Astrocyte (in vitro differentiated cells and primary cell): ENCODE measurements at regions not wholly inside any gene's neighbourhood (a gene's known extent, or its start where the extent isn't known, plus 50 kb on each side); places are given as distances from the start of the nearest gene placed in this dataset.
"Not testable (repeated sequence)": the region's sequence is repeated elsewhere in the genome, so short reads cannot be mapped to it uniquely, and the experiment has no call there.

Experiments used
- CTCF ChIP-seq: IDR thresholded peaks from 2 replicates; pipeline ENCODE4 v1.5.1; 2011; ENCODE audit warnings: low read depth, mild to moderate bottlenecking, inconsistent platforms, low read length, moderate library complexity; ENCODE audit not compliant: insufficient read depth
- EZH2 ChIP-seq: IDR thresholded peaks from 2 replicates; pipeline ENCODE4 v1.6.1; 2012; ENCODE audit warnings: mild to moderate bottlenecking, low read length, inconsistent platforms; ENCODE audit not compliant: insufficient read depth

DNA sequence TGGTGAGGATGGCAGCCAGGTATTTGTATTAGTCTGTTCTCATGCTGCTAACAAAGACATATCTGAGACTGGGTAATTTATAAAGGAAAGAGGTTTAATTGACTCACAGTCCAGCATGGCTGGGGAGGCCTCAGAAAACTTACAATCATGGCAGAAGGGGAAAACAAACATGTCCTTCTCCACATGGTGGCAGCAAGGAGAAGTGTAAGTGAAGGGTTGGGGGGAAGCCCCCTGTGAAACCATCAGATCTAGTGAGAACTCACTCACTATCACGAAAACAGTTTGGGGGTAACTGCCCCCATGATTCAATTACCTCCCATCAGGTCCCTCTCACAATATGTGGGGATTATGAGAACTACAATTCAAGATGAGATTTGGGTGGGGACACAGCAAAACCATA, 276.8 kb downstream of the OLFM4 start:
- TF ChIP-seq CTCF, EZH2: not testable (repeated sequence)
